ENCODE measurements at regions not wholly inside any gene's neighbourhood (a gene's known extent, or its start where the extent isn't known, plus 50 kb on each side); places are given as distances from the start of the nearest gene placed in this dataset.

- CTCF ChIA-PET (ENCODE audit: unreplicated experiment) = no interaction called here
- BruUV-seq (replicated peaks) = no TSS peak
- no peak overlapping the region for H2AFZ ChIP-seq (ENCODE audit: low read length)
Observed at GRCh38 chr14:85190251-85190650, 339.7 kb upstream of the FLRT2 start.

GRCh38 chr14:85191986-85192385 is 338.0 kb upstream of the FLRT2 start:
- Histone ChIP-seq H3K4me2 (ENCODE audit: low read length) (no peak overlapping the region), H2AFZ (ENCODE audit: low read length) (no peak overlapping the region), H4K20me1 (ENCODE audit: insufficient read depth, low read length) (no peaks in the 10 kb centered on the region), H3K27ac (ENCODE audit: low read depth, low read length, poor library complexity, severe bottlenecking) (no peak overlapping the region), H3K9me3 (ENCODE audit: low read length) (no peaks in the 10 kb centered on the region), H3K4me1 (ENCODE audit: insufficient read depth, low read length, poor library complexity, severe bottlenecking) (no peaks in the 10 kb centered on the region), H3K79me2 (ENCODE audit: insufficient read depth, low read depth, low read length) (no peaks in the 10 kb centered on the region), H3K9me2 (ENCODE audit: insufficient read depth, low read length) (no peaks in the 10 kb centered on the region), H3K4me3 (ENCODE audit: low read depth, low read length, poor library complexity, severe bottlenecking) (no peak overlapping the region), H3K36me3 (ENCODE audit: insufficient read depth, low read length) (no peaks in the 10 kb centered on the region)
- BruUV-seq (replicated peaks) = no TSS peak
- CTCF ChIA-PET (ENCODE audit: unreplicated experiment) = no interaction called here
- TF ChIP-seq CTCF (conservative IDR thresholded peaks at IDR 0.05; ENCODE audit: low read length) (no peak), EZH2phosphoT487 (IDR thresholded peaks at IDR 0.05; ENCODE audit: borderline replicate concordance, low read depth, low read length) (no peak)
- no peak for DNase-seq (ENCODE audit: low spot score)
- POLR2A ChIA-PET = interaction anchor here (0.9 kb wide), 1 partner anchor 43 kb away, joined by 3 read pairs; no protein-coding TSS in a partner anchor
- intact Hi-C loops (cut with micrococcal nuclease; ENCODE audit: unreplicated experiment) = no loop called here

More at GRCh38 chr14:85190251-85190650, 339.7 kb upstream of the FLRT2 start:
- POLR2A ChIA-PET = no interaction called here
- Histone ChIP-seq H3K4me2 (ENCODE audit: low read length) (no peak overlapping the region), H3K79me2 (ENCODE audit: insufficient read depth, low read depth, low read length) (no peaks in the 10 kb centered on the region), H3K27ac (ENCODE audit: low read depth, low read length, poor library complexity, severe bottlenecking) (no peak overlapping the region), H3K9me2 (ENCODE audit: insufficient read depth, low read length) (no peaks in the 10 kb centered on the region), H3K36me3 (ENCODE audit: insufficient read depth, low read length) (no peaks in the 10 kb centered on the region), H4K20me1 (ENCODE audit: insufficient read depth, low read length) (no peaks in the 10 kb centered on the region), H3K9me3 (ENCODE audit: low read length) (no peaks in the 10 kb centered on the region), H3K4me1 (ENCODE audit: insufficient read depth, low read length, poor library complexity, severe bottlenecking) (no peaks in the 10 kb centered on the region), H3K4me3 (ENCODE audit: low read depth, low read length, poor library complexity, severe bottlenecking) (no peak overlapping the region)
- TF ChIP-seq CTCF (conservative IDR thresholded peaks at IDR 0.05; ENCODE audit: low read length) = no peak
- TF ChIP-seq EZH2phosphoT487 (IDR thresholded peaks at IDR 0.05; ENCODE audit: borderline replicate concordance, low read depth, low read length) = no peak
- intact Hi-C loops (cut with micrococcal nuclease; ENCODE audit: unreplicated experiment) = no loop called here
- DNase-seq (ENCODE audit: low spot score) = no peak

GRCh38 chr14:85195872-85196477 is 334.0 kb upstream of the FLRT2 start:
- Histone ChIP-seq H3K36me3 (ENCODE audit: insufficient read depth, low read length) (no peaks in the 10 kb centered on the region), H3K27ac (ENCODE audit: low read depth, low read length, poor library complexity, severe bottlenecking) (no peak overlapping the region), H3K4me1 (ENCODE audit: insufficient read depth, low read length, poor library complexity, severe bottlenecking) (no peaks in the 10 kb centered on the region), H3K79me2 (ENCODE audit: insufficient read depth, low read depth, low read length) (no peaks in the 10 kb centered on the region), H3K9me2 (ENCODE audit: insufficient read depth, low read length) (no peaks in the 10 kb centered on the region), H2AFZ (ENCODE audit: low read length) (no peak overlapping the region), H4K20me1 (ENCODE audit: insufficient read depth, low read length) (no peaks in the 10 kb centered on the region), H3K9me3 (ENCODE audit: low read length) (no peaks in the 10 kb centered on the region), H3K4me2 (ENCODE audit: low read length) (no peak overlapping the region), H3K4me3 (ENCODE audit: low read depth, low read length, poor library complexity, severe bottlenecking) (no peak overlapping the region)
- BruUV-seq (replicated peaks) = no TSS peak
- POLR2A ChIA-PET = interaction anchor here (0.7 kb wide), 1 partner anchor 120 kb away, joined by 3 read pairs; no protein-coding TSS in a partner anchor
- peak; percentile 6 for DNase-seq (ENCODE audit: low spot score)
- CTCF ChIA-PET (ENCODE audit: unreplicated experiment) = no interaction called here
- TF ChIP-seq EZH2phosphoT487 (IDR thresholded peaks at IDR 0.05; ENCODE audit: borderline replicate concordance, low read depth, low read length) (no peak), CTCF (conservative IDR thresholded peaks at IDR 0.05; ENCODE audit: low read length) (peak; percentile 75)
- intact Hi-C loops (cut with micrococcal nuclease; ENCODE audit: unreplicated experiment) = no loop called here

All from OCI-LY7 (cell line).